Upper lobe of left lung (tissue), 4 donors: ENCODE measurements at regions not wholly inside any gene's neighbourhood (a gene's known extent, or its start where the extent isn't known, plus 50 kb on each side); places are given as distances from the start of the nearest gene placed in this dataset.

Experiments
- CTCF ChIP-seq, 6 experiments: fragments of 450-650 bp in 4 of 6; fragments of 200-600 bp in 2 of 6; sonication (generic) in 2 of 6; IDR thresholded peaks; one replicate each; pipeline ENCODE4 v1.5.1; 2016 to 2019; ENCODE audit warnings: antibody characterized with exemption in 6 of 6
- EP300 ChIP-seq, 4 donors: sonication (generic); formaldehyde crosslinking; IDR thresholded peaks; one replicate each; pipeline ENCODE4 v1.5.1; 2017; ENCODE audit warnings: antibody characterized with exemption in 4 of 4, control low read depth in 2 of 4
- POLR2A ChIP-seq, 4 donors: fragments of 450-650 bp; IDR thresholded peaks; one replicate each; pipeline ENCODE4 v1.5.1; 2016 to 2017; ENCODE audit warnings: antibody characterized with exemption in 4 of 4, mild to moderate bottlenecking in 2 of 4
- POLR2AphosphoS5 ChIP-seq, 2 donors: sonication (generic); formaldehyde crosslinking; IDR thresholded peaks; one replicate each; pipeline ENCODE4 v1.5.1; 2017; ENCODE audit warnings: antibody characterized with exemption in 2 of 2

- TF ChIP-seq CTCF (IDR thresholded peaks at IDR 0.05): no peak
- no peak for TF ChIP-seq POLR2A (IDR thresholded peaks at IDR 0.05)
- TF ChIP-seq POLR2AphosphoS5 (IDR thresholded peaks at IDR 0.05): no peak
- TF ChIP-seq EP300 (IDR thresholded peaks at IDR 0.05): no peak
These were observed 92.6 kb upstream of the IL12B start for GRCh38 chr5:159422910-159423309.
